Heart left ventricle (tissue), 13 donors: ENCODE measurements at regions not wholly inside any gene's neighbourhood (a gene's known extent, or its start where the extent isn't known, plus 50 kb on each side); places are given as distances from the start of the nearest gene placed in this dataset.

Experiments used
- CTCF ChIP-seq, 12 donors: fragments of 200-600 bp; sonication (generic) in 4 of 12; IDR thresholded peaks; one replicate each; pipeline versions ENCODE4 v1.5.0 to v1.8.0; 2018 to 2022; ENCODE audit warnings: antibody characterized with exemption in 12 of 12, mild to moderate bottlenecking in 5 of 12
- POLR2A ChIP-seq, 2 donors: fragments of 450-650 bp; IDR thresholded peaks; one replicate each; pipeline ENCODE4 v1.6.1; 2017; ENCODE audit warnings: antibody characterized with exemption in 2 of 2, mild to moderate bottlenecking in 2 of 2, moderate library complexity in 2 of 2
- donor health status: ischemic (EF 13 %, LVEDD 7.1; RV severe dilation, severe dysfunction).
- donor health status: DM: no; HTN: yes; CAD: no.
- donor health status: DM: no; HTN: no; CAD: no.
- donor health status: ischemic (EF 25% LVEDD 6.9; RV normal size, moderate dysfunction).
- donor health status: ischemic (EF 25% LVEDD 5.7; RV mildly dilated, moderate dysfunction).
- donor health status: ischemic (EF 35%, LVEDD 5.7; RV mildly dilated, moderate dysfunction).
- donor health status: nonischemic (EF 11% LVEDD 7.7; RV severe dilation, severe dysfunction).
- donor health status: DM: yes; HTN: yes; CAD: no.
- donor health status: PGD.
- donor health status: ischemic (EF 29% LVEDD 5.4; RV normal size, mild dysfunction).
- donor health status: nonischemic (EF 23%, LVEDD 6.1; RV moderate dilation, normal function).

GRCh38 chr15:34673241-34673640 lies 81.6 kb downstream of the GJD2 start:
- TF ChIP-seq POLR2A (IDR thresholded peaks at IDR 0.05) (no peak), CTCF (IDR thresholded peaks at IDR 0.05) (no peak)
